ENCODE measurements at regions not wholly inside any gene's neighbourhood (a gene's known extent, or its start where the extent isn't known, plus 50 kb on each side); places are given as distances from the start of the nearest gene placed in this dataset.

GRCh38 chr2:199646439-199646838, 188.7 kb upstream of the SATB2 start:
- in situ Hi-C loops (cut with HindIII; ENCODE audit: low sequenced_read_pairs) = no loop called here
- DNase-seq (ENCODE audit: low spot score) = no peak

DNA sequence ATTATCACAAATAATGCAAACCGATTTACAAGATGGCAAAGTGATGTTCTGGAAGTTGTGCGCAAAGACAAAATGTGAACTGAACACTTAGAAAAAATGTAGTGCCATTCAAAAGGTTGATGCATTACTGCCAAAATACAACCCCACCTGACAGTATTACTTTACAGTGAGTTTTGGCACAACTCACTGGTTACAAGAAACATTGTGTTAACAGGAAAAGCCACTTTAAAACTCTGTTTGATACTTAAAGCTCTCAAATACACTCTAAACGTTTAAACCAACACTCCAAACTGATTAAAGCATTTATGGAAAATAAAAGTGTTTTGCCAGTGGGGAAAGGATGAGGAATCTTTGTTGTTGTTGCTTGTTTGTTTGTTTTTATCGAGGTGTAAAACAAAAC, 173.4 kb upstream of the SATB2 start:
- DNase-seq (ENCODE audit: low spot score) = no peak
- in situ Hi-C loops (cut with HindIII; ENCODE audit: low sequenced_read_pairs) = no loop called here

DNA sequence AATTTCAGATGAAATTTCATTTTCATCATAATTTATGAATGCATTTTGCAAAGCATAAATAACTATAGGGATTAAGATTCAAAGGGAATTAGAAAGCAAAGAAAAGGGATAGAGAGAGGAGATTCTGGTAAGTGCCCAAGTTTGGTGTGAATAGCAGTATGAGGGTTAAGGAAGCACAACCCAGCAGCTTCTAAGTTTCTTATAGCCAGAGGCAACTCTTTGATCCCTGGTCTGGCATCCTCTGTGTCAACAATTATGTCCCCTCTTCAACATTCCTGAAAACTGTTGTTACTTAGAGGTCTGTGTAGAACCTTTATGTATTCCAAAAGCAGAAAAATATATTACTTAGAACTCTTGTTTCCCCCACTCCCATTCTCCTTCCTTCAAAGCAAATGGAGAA, 171.6 kb upstream of the SATB2 start:
- in situ Hi-C loops (cut with HindIII; ENCODE audit: low sequenced_read_pairs) = no loop called here
- no peak for DNase-seq (ENCODE audit: low spot score)

DNA sequence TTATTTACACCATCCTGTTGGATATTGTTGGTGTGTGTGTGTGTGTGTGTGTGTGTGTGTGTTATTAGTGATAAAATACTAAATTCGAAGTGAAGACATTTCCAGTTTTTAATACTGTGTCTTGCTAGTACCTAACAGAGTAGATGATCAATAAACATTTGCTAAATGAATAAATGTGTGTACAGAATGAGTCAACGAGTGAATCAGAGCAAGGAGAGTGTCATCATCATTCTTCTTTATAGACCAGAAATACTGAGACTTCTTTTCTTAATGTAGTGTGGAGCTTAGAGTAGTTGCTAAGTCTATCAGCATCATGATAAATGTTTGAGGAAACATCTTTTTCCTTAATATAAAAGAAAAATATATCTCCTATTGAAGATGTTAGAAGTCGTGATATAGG, 169.7 kb upstream of the SATB2 start:
- in situ Hi-C loops (cut with HindIII; ENCODE audit: low sequenced_read_pairs) = no loop called here
- DNase-seq (ENCODE audit: low spot score) = no peak

DNA sequence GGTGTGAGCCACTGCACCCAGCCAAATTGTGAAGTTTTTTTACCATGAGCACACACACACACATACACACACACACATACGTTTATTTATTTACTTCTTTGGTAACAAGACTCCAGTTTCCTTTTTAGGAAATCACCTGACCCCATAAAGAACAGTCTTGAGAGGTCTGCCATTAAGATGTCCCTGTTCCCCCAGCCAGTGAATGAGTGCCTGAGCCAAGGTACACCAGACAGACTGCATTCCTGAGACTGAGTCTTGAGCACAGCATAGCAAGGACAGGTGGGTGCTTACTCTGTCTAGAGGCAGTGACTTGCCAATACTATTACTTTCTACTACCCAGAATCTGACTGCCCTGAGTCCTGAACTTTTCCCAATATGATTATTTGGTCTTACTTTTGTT, 167.2 kb upstream of the SATB2 start:
- no peak for DNase-seq (ENCODE audit: low spot score)
- in situ Hi-C loops (cut with HindIII; ENCODE audit: low sequenced_read_pairs) = no loop called here

- DNase-seq (ENCODE audit: low spot score) = no peak
- in situ Hi-C loops (cut with HindIII; ENCODE audit: low sequenced_read_pairs) = no loop called here
Observed at GRCh38 chr2:199612509-199613130, 154.9 kb upstream of the SATB2 start.

DNA sequence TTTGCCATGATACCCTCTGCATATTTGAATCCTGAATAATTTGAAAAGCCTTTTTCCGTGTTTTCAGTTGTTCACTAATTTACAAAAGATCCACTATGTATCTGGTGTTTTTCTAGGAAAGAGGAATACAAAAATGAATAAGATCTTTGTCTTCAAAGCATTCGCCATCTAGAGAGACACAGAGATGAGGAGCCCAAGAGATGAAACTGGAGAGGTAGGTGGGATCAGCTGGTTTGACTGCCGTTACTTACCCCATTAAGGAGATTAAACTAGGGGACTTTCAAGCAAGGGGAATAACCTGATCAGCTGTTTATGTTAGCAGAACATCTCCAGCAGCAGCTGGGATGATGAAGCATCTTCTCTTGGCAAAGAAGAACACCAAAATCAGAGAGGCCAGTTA, 150.2 kb upstream of the SATB2 start:
- in situ Hi-C loops (cut with HindIII; ENCODE audit: low sequenced_read_pairs) = no loop called here

GRCh38 chr2:199606193-199606780, 148.5 kb upstream of the SATB2 start:
- no peak for DNase-seq (ENCODE audit: low spot score)
- in situ Hi-C loops (cut with HindIII; ENCODE audit: low sequenced_read_pairs) = no loop called here

More for the DNA sequence above, 150.2 kb upstream of the SATB2 start:
- no peak for DNase-seq (ENCODE audit: low spot score)

- in situ Hi-C loops (cut with HindIII; ENCODE audit: low sequenced_read_pairs) = no loop called here
- DNase-seq (ENCODE audit: low spot score) = no peak
Observed at GRCh38 chr2:199603721-199604291, 146.1 kb upstream of the SATB2 start.

GRCh38 chr2:199602896-199603717, 145.4 kb upstream of the SATB2 start:
- in situ Hi-C loops (cut with HindIII; ENCODE audit: low sequenced_read_pairs) = no loop called here
- no peak for DNase-seq (ENCODE audit: low spot score)

- no peak for DNase-seq (ENCODE audit: low spot score)
- in situ Hi-C loops (cut with HindIII; ENCODE audit: low sequenced_read_pairs) = no loop called here
Observed at GRCh38 chr2:199602271-199602895, 144.6 kb upstream of the SATB2 start.

- in situ Hi-C loops (cut with HindIII; ENCODE audit: low sequenced_read_pairs) = no loop called here
- DNase-seq (ENCODE audit: low spot score) = peak; percentile 8
Observed at GRCh38 chr2:199596549-199596948, 138.8 kb upstream of the SATB2 start.

DNA sequence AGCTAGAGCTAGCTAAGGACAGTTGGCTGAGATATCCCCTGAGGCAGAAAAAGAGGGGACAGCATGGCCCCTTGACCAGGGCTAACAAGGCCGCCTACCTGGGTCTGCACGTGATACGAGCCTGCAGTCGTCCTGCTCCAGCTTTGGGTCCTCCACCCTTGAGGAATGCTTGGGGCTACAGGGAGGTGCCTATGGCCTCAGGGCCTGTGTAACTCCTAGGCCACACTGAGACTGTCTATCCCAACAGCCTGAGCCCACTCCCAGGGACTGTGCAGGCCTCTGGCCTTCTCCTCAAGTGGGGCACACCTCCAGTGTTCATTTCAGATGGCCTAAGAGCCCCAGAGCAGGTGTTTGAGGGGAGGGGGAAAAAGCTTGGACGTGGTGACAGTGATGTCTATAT, 136.7 kb upstream of the SATB2 start:
- in situ Hi-C loops (cut with HindIII; ENCODE audit: low sequenced_read_pairs) = no loop called here
- no peak for DNase-seq (ENCODE audit: low spot score)

DNA sequence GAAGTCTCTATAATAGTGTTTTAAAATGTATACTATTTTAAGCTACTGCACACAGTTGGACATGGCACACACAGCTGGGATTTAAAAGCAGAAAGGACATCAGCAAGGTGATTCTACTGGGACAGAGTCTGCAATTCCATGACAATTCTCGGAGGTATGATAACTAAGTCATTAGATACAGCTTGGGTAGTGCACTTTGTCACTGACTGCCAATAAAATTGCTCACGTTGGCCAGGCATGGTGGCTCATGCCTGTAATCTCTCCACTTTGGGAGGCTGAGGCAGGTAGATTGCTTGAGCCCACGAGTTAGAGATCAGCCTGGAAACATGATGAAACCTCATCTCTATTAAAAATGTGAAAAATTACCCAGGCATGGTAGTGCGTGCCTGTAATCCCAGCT, 134.1 kb upstream of the SATB2 start:
- in situ Hi-C loops (cut with HindIII; ENCODE audit: low sequenced_read_pairs) = no loop called here
- no peak for DNase-seq (ENCODE audit: low spot score)

DNA sequence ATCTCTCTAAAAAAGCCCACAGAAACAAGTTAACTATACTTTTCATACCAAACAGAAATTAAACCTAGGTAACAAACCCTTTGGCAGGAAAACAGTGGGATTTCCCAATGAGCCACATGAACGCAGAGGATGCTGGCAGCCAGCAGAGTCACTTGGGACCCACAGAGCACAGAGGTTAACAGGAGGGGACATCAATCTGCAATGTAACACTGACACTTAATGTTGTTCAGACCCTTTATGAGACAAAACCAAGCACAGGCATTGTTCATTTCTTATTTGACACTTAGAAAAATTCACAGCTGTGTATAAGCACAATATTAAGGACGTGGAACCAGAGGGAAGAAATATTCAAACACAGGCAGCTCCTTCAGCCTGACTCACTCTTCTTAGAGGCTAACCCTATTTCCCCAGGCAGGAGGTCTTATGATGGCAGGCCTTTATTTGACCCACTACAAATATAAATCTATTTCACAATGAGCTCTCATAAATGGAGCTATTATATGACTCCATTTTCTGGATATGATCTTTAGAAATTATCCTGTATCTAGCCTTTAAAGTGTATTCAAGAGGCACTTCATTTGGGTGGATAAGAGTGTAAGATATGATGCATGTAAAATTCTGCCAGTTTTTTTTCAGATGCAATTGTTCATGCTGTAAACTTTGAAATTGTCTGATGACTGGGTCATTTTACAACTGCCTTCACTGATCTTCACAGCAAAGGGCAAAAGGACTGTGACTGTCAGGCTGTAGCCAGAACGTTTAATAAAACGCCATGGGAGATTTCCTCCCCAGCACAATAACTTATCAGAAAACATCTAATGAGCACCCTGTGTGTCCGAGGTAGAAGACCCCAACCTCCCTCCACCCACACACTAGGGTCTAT, 132.8 kb upstream of the SATB2 start:
- in situ Hi-C loops (cut with HindIII; ENCODE audit: low sequenced_read_pairs) = no loop called here
- DNase-seq (ENCODE audit: low spot score) = no peak

- in situ Hi-C loops (cut with HindIII; ENCODE audit: low sequenced_read_pairs) = no loop called here
- DNase-seq (ENCODE audit: low spot score) = no peak
Observed at GRCh38 chr2:199589306-199589705, 131.6 kb upstream of the SATB2 start.

GRCh38 chr2:199588054-199588453, 130.3 kb upstream of the SATB2 start:
- in situ Hi-C loops (cut with HindIII; ENCODE audit: low sequenced_read_pairs) = no loop called here
- no peak for DNase-seq (ENCODE audit: low spot score)

DNA sequence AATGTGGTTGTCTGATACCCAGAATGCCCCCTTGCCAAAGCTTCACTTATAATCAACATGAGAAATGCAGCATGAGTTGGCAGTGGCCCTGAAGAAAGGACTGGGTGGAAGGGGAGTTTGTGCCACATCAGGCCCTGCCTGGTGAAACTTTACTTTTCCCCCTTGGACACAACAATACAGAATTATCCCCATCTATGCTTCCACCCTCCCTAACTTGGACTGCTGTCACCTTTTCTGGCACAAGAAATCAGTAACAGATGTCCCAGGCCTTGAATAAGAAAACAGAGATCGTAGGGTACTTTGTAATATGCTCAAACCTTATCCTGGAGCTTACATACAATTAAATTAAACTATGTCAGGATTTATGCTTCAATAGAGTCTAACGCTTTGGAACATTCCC, 128.9 kb upstream of the SATB2 start:
- in situ Hi-C loops (cut with HindIII; ENCODE audit: low sequenced_read_pairs) = no loop called here
- DNase-seq (ENCODE audit: low spot score) = peak; percentile 9

DNA sequence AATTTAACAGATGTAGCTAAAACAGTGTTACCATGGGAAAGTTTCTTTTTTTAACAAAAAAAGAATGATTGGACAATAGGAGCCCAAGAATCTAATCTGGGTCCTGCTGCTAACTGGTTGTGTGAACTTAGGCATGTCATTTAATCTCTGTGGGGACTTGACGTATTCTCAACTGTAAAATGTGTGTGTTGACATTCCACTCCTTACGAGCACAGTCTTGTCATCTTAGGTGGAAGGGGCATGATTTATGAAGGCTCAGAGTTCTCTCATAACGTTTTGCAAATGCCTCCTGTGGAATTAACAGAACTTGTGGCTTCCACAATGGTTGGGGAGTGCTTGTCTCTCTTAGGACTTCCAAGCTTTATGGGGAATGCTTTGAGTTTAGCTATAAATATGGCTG, 125.9 kb upstream of the SATB2 start:
- DNase-seq (ENCODE audit: low spot score) = no peak
- in situ Hi-C loops (cut with HindIII; ENCODE audit: low sequenced_read_pairs) = no loop called here
